ENCODE measurements at regions not wholly inside any gene's neighbourhood (a gene's known extent, or its start where the extent isn't known, plus 50 kb on each side); places are given as distances from the start of the nearest gene placed in this dataset.

DNA sequence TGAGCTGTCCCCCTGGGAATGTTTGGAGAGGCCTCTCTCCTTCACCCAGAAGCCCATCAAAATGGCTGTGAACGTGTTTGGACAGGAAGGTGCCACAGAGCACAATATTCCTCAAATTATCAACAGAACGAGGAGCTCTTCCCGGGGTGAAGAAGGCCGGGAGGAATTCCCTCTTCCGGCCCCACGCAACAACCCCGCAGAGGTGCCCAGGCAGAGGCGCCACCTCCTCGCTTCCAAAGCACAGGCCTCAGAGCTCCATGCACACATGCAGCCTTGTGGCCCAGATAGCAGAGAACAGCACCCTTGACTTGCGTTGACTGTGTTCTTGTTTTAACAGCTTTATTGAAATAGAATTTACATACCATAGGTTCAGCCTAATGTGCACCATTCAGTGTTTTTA, 152.5 kb upstream of the SALL3 start:
- no peak for TF ChIP-seq POLR2A (IDR thresholded peaks at IDR 0.05)
- TF ChIP-seq, protein P1, sequence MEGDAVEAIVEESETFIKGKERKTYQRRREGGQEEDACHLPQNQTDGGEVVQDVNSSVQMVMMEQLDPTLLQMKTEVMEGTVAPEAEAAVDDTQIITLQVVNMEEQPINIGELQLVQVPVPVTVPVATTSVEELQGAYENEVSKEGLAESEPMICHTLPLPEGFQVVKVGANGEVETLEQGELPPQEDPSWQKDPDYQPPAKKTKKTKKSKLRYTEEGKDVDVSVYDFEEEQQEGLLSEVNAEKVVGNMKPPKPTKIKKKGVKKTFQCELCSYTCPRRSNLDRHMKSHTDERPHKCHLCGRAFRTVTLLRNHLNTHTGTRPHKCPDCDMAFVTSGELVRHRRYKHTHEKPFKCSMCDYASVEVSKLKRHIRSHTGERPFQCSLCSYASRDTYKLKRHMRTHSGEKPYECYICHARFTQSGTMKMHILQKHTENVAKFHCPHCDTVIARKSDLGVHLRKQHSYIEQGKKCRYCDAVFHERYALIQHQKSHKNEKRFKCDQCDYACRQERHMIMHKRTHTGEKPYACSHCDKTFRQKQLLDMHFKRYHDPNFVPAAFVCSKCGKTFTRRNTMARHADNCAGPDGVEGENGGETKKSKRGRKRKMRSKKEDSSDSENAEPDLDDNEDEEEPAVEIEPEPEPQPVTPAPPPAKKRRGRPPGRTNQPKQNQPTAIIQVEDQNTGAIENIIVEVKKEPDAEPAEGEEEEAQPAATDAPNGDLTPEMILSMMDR (IDR thresholded peaks at IDR 0.05) = no peak

All from heart left ventricle (tissue), 13 donors.